ENCODE measurements at regions not wholly inside any gene's neighbourhood (a gene's known extent, or its start where the extent isn't known, plus 50 kb on each side); places are given as distances from the start of the nearest gene placed in this dataset.
"Not testable (repeated sequence)": the region's sequence is repeated elsewhere in the genome, so short reads cannot be mapped to it uniquely, and the experiment has no call there.

GRCh38 chr3:177906578-177907229, 629.5 kb upstream of the KCNMB2 start:
- Histone ChIP-seq H3K4me3 (no peak overlapping the region), H3K27ac (peak overlapping the region; percentile 13 to 21), H3K4me1 (peaks cover 0 to 22% of the 10 kb centered on the region in 2 donors), H3K36me3 (no peaks in the 10 kb centered on the region), H3K27me3 (no peaks in the 10 kb centered on the region), H3K9me3 (no peaks in the 10 kb centered on the region)
- no peak for DNase-seq (ENCODE audit: low spot score)
- TF ChIP-seq CTCF (IDR thresholded peaks at IDR 0.05), result no peak

- H3K27ac ChIP-seq; H3K36me3 ChIP-seq; H3K27me3 ChIP-seq; DNase-seq (ENCODE audit: low spot score); H3K9me3 ChIP-seq; H3K4me3 ChIP-seq: not testable (repeated sequence)
- peaks cover 0 to 22% of the 10 kb centered on the region in 2 donors for H3K4me1 ChIP-seq
These were observed 626.7 kb upstream of the KCNMB2 start for GRCh38 chr3:177909530-177909929.

GRCh38 chr3:177914224-177914623, 622.0 kb upstream of the KCNMB2 start:
- Histone ChIP-seq H3K4me3 (no peak overlapping the region), H3K4me1 (no peaks in the 10 kb centered on the region), H3K27ac (no peak overlapping the region), H3K27me3 (no peaks in the 10 kb centered on the region), H3K36me3 (no peaks in the 10 kb centered on the region), H3K9me3 (no peaks in the 10 kb centered on the region)
- DNase-seq (ENCODE audit: low spot score), result no peak
- no peak for TF ChIP-seq CTCF (IDR thresholded peaks at IDR 0.05)

- no peak overlapping the region for H3K4me3 ChIP-seq
- no peaks in the 10 kb centered on the region for H3K9me3 ChIP-seq
- H3K36me3 ChIP-seq, result no peaks in the 10 kb centered on the region
- TF ChIP-seq CTCF (IDR thresholded peaks at IDR 0.05), result no peak
- no peak overlapping the region for H3K27ac ChIP-seq
- no peak for DNase-seq (ENCODE audit: low spot score)
- H3K27me3 ChIP-seq, result no peaks in the 10 kb centered on the region
- no peaks in the 10 kb centered on the region for H3K4me1 ChIP-seq
These were observed 619.8 kb upstream of the KCNMB2 start for GRCh38 chr3:177916461-177916860.

- Histone ChIP-seq H3K36me3 (no peaks in the 10 kb centered on the region), H3K4me1 (no peaks in the 10 kb centered on the region), H3K4me3 (no peak overlapping the region), H3K9me3 (no peaks in the 10 kb centered on the region), H3K27ac (no peak overlapping the region), H3K27me3 (no peaks in the 10 kb centered on the region)
- no peak for DNase-seq (ENCODE audit: low spot score)
- TF ChIP-seq CTCF (IDR thresholded peaks at IDR 0.05), result no peak
These were observed 618.9 kb upstream of the KCNMB2 start for GRCh38 chr3:177917234-177917861.

- TF ChIP-seq CTCF (IDR thresholded peaks at IDR 0.05), result no peak
- H3K9me3 ChIP-seq, result peaks cover 0 to 8% of the 10 kb centered on the region in 2 donors
- H3K27me3 ChIP-seq, result no peaks in the 10 kb centered on the region
- H3K36me3 ChIP-seq, result no peaks in the 10 kb centered on the region
- no peak for DNase-seq (ENCODE audit: low spot score)
- no peaks in the 10 kb centered on the region for H3K4me1 ChIP-seq
- H3K4me3 ChIP-seq, result no peak overlapping the region
- no peak overlapping the region for H3K27ac ChIP-seq
These were observed 615.1 kb upstream of the KCNMB2 start for GRCh38 chr3:177921153-177921552.
